ENCODE measurements at regions not wholly inside any gene's neighbourhood (a gene's known extent, or its start where the extent isn't known, plus 50 kb on each side); places are given as distances from the start of the nearest gene placed in this dataset.
"Not testable (repeated sequence)": the region's sequence is repeated elsewhere in the genome, so short reads cannot be mapped to it uniquely, and the experiment has no call there.

- no peaks in the 10 kb centered on the region for H3K36me3 Mint-ChIP-seq (ENCODE audit: low read depth, unreplicated experiment)
- FAIRE-seq (no peak), DNase-seq (ENCODE audit: low read depth) (no peak)
- H4K20me1 ChIP-seq (ENCODE audit: insufficient read depth, low read length): no peaks in the 10 kb centered on the region
- no peak overlapping the region for H3K4me2 ChIP-seq (ENCODE audit: low read length)
- no peak overlapping the region for H3K27ac ChIP-seq (ENCODE audit: low read depth, low read length)
- H3K27me3 Mint-ChIP-seq (ENCODE audit: low read depth, unreplicated experiment): no peaks in the 10 kb centered on the region
- no peak overlapping the region for H3K4me3 ChIP-seq (ENCODE audit: insufficient read depth, low read depth, low read length)
- no peak overlapping the region for H2AFZ ChIP-seq (ENCODE audit: low read depth, low read length)
- TF ChIP-seq EZH2 (IDR thresholded peaks at IDR 0.05; ENCODE audit: insufficient read depth, low read length) (no peak), CTCF (IDR thresholded peaks at IDR 0.05; ENCODE audit: insufficient read depth, low read depth, low read length) (no peak)
- no peak overlapping the region for H3K27ac Mint-ChIP-seq (ENCODE audit: unreplicated experiment)
- no peaks in the 10 kb centered on the region for H3K79me2 ChIP-seq (ENCODE audit: insufficient read depth, low read length)
- no peaks in the 10 kb centered on the region for H3K36me3 ChIP-seq (ENCODE audit: insufficient read depth, low read length)
- peaks cover 9% of the 10 kb centered on the region for H3K9me3 ChIP-seq (ENCODE audit: insufficient read depth, low read depth, low read length)
- no peaks in the 10 kb centered on the region for H3K4me1 Mint-ChIP-seq (ENCODE audit: low read depth, unreplicated experiment)
- H3K4me1 ChIP-seq (ENCODE audit: insufficient read depth, low read length): no peaks in the 10 kb centered on the region
- no peaks in the 10 kb centered on the region for H3K9me3 Mint-ChIP-seq (ENCODE audit: unreplicated experiment)
- H3K4me3 Mint-ChIP-seq (ENCODE audit: unreplicated experiment): no peak overlapping the region
- H3K27me3 ChIP-seq (ENCODE audit: insufficient read depth, low read length): no peaks in the 10 kb centered on the region
- H3K9ac ChIP-seq (ENCODE audit: low read length): no peak overlapping the region
These were observed 331.8 kb upstream of the NMUR2 start for GRCh38 chr5:152736906-152737305.

- TF ChIP-seq EZH2 (IDR thresholded peaks at IDR 0.05; ENCODE audit: insufficient read depth, low read length) (no peak), CTCF (IDR thresholded peaks at IDR 0.05; ENCODE audit: insufficient read depth, low read depth, low read length) (no peak)
- no peaks in the 10 kb centered on the region for H3K9me3 Mint-ChIP-seq (ENCODE audit: unreplicated experiment)
- DNase-seq (ENCODE audit: low read depth) (no peak), FAIRE-seq (no peak)
- H3K36me3 ChIP-seq (ENCODE audit: insufficient read depth, low read length): no peaks in the 10 kb centered on the region
- no peak overlapping the region for H3K27ac ChIP-seq (ENCODE audit: low read depth, low read length)
- no peaks in the 10 kb centered on the region for H3K79me2 ChIP-seq (ENCODE audit: insufficient read depth, low read length)
- H3K4me1 ChIP-seq (ENCODE audit: insufficient read depth, low read length): no peaks in the 10 kb centered on the region
- H3K27ac Mint-ChIP-seq (ENCODE audit: unreplicated experiment): no peak overlapping the region
- H4K20me1 ChIP-seq (ENCODE audit: insufficient read depth, low read length): no peaks in the 10 kb centered on the region
- no peaks in the 10 kb centered on the region for H3K4me1 Mint-ChIP-seq (ENCODE audit: low read depth, unreplicated experiment)
- no peak overlapping the region for H3K9ac ChIP-seq (ENCODE audit: low read length)
- no peak overlapping the region for H3K4me3 ChIP-seq (ENCODE audit: insufficient read depth, low read depth, low read length)
- H3K4me2 ChIP-seq (ENCODE audit: low read length): no peak overlapping the region
- no peaks in the 10 kb centered on the region for H3K27me3 ChIP-seq (ENCODE audit: insufficient read depth, low read length)
- H3K4me3 Mint-ChIP-seq (ENCODE audit: unreplicated experiment): no peak overlapping the region
- no peaks in the 10 kb centered on the region for H3K36me3 Mint-ChIP-seq (ENCODE audit: low read depth, unreplicated experiment)
- H3K9me3 ChIP-seq (ENCODE audit: insufficient read depth, low read depth, low read length): peaks cover 9% of the 10 kb centered on the region
- no peaks in the 10 kb centered on the region for H3K27me3 Mint-ChIP-seq (ENCODE audit: low read depth, unreplicated experiment)
- no peak overlapping the region for H2AFZ ChIP-seq (ENCODE audit: low read depth, low read length)
These were observed 334.8 kb upstream of the NMUR2 start for GRCh38 chr5:152739916-152740315.

GRCh38 chr5:152741126-152741525, 336.0 kb upstream of the NMUR2 start:
- not testable (repeated sequence) for H3K4me2 ChIP-seq (ENCODE audit: low read length); H3K9ac ChIP-seq (ENCODE audit: low read length); H2AFZ ChIP-seq (ENCODE audit: low read depth, low read length); H3K27ac ChIP-seq (ENCODE audit: low read depth, low read length); H4K20me1 ChIP-seq (ENCODE audit: insufficient read depth, low read length); H3K4me1 Mint-ChIP-seq (ENCODE audit: low read depth, unreplicated experiment); H3K4me1 ChIP-seq (ENCODE audit: insufficient read depth, low read length); H3K4me3 ChIP-seq (ENCODE audit: insufficient read depth, low read depth, low read length); H3K4me3 Mint-ChIP-seq (ENCODE audit: unreplicated experiment); FAIRE-seq; H3K36me3 ChIP-seq (ENCODE audit: insufficient read depth, low read length); H3K9me3 Mint-ChIP-seq (ENCODE audit: unreplicated experiment); H3K27me3 ChIP-seq (ENCODE audit: insufficient read depth, low read length); H3K79me2 ChIP-seq (ENCODE audit: insufficient read depth, low read length); DNase-seq (ENCODE audit: low read depth); H3K36me3 Mint-ChIP-seq (ENCODE audit: low read depth, unreplicated experiment); H3K27me3 Mint-ChIP-seq (ENCODE audit: low read depth, unreplicated experiment); H3K27ac Mint-ChIP-seq (ENCODE audit: unreplicated experiment); H3K9me3 ChIP-seq (ENCODE audit: insufficient read depth, low read depth, low read length)

GRCh38 chr5:152787709-152788217, 382.7 kb upstream of the NMUR2 start:
- FAIRE-seq; H3K9ac ChIP-seq (ENCODE audit: low read length); H4K20me1 ChIP-seq (ENCODE audit: insufficient read depth, low read length); H3K4me1 Mint-ChIP-seq (ENCODE audit: low read depth, unreplicated experiment); H3K4me2 ChIP-seq (ENCODE audit: low read length); H3K27ac ChIP-seq (ENCODE audit: low read depth, low read length); H3K27ac Mint-ChIP-seq (ENCODE audit: unreplicated experiment); H3K4me3 Mint-ChIP-seq (ENCODE audit: unreplicated experiment); DNase-seq (ENCODE audit: low read depth); H3K27me3 Mint-ChIP-seq (ENCODE audit: low read depth, unreplicated experiment); H3K4me3 ChIP-seq (ENCODE audit: insufficient read depth, low read depth, low read length); H3K79me2 ChIP-seq (ENCODE audit: insufficient read depth, low read length); H3K4me1 ChIP-seq (ENCODE audit: insufficient read depth, low read length); H3K9me3 ChIP-seq (ENCODE audit: insufficient read depth, low read depth, low read length); H3K9me3 Mint-ChIP-seq (ENCODE audit: unreplicated experiment); H3K36me3 Mint-ChIP-seq (ENCODE audit: low read depth, unreplicated experiment); H3K36me3 ChIP-seq (ENCODE audit: insufficient read depth, low read length); H3K27me3 ChIP-seq (ENCODE audit: insufficient read depth, low read length); H2AFZ ChIP-seq (ENCODE audit: low read depth, low read length): not testable (repeated sequence)

All from astrocyte (in vitro differentiated cells and primary cell).